Stimulated activated CD8-positive, alpha-beta memory T cell treated with anti-CD3 and anti-CD28 coated beads, Interleukin-2, amount 100 ng/mL, for 1 hour (primary cell): ENCODE measurements at regions not wholly inside any gene's neighbourhood (a gene's known extent, or its start where the extent isn't known, plus 50 kb on each side); places are given as distances from the start of the nearest gene placed in this dataset.
A peak's percentile ranks its signal among the peaks of the same experiment; 100 is the strongest.
"Not testable (repeated sequence)": the region's sequence is repeated elsewhere in the genome, so short reads cannot be mapped to it uniquely, and the experiment has no call there.

ENCODE experiments used
- DNase-seq, 2 donors: peaks; one replicate each; pipeline ENCODE4 v3.0.0-alpha.2; 2020; ENCODE audit warnings: low read depth in 2 of 2

DNA sequence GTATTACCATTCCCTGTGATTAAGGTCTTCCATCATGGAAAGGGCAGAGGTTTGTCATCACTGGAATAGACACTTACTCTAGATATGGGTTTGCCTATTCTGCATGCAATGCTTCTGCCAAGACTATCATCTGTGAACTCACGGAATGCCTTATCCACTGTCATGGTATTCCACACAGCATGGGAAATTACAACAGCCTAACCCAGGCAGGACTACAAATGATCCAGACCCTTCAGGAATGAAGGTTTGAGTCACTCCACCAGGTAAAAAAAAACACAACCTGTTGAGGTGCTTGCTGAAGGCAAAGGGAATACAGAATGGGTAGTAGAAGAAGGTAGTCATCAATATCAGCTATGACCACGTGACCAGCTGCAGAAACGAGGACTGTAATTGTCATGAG, 89.0 kb upstream of the RANBP6 start:
- not testable (repeated sequence) for DNase-seq

DNA sequence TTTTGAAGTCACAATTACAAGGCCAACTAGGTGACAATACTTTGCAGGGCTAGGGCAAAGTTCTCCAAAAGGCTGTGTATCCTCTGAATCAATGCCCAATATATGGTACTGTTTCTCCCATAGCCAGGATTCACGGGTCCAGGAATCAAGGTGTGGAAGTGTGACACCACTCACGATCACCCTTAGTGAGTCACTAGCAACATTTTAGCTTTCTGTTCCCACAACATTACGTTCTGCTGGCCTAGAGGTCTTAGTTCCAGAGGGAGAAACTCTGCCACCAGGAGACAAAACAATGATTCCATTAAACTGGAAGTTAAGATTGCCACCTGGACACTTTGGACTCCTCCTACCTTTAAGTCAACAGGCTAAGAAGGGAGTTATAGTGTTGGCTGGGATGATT, 88.5 kb upstream of the RANBP6 start:
- not testable (repeated sequence) for DNase-seq

- not testable (repeated sequence) for DNase-seq
Measured at GRCh38 chr9:6102336-6102987, 87.0 kb upstream of the RANBP6 start.

DNA sequence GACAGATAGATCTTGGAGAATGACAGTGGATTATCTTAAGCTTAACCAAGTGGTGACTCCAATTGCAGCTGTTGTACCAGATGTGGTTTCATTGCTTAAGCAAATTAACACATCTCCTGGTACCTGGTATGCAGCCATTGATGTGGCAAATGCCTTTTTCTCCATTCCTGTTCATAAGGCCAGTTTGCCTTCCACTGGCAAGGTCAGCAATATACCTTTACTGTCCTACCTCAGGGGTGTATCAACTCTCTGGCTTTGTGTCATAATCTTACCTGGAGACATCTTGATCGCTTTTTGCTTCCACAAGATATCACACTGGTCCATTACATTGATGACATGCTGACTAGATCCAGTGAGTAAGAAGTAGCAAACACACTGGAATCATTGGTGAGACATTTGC, 86.3 kb upstream of the RANBP6 start:
- not testable (repeated sequence) for DNase-seq

DNA sequence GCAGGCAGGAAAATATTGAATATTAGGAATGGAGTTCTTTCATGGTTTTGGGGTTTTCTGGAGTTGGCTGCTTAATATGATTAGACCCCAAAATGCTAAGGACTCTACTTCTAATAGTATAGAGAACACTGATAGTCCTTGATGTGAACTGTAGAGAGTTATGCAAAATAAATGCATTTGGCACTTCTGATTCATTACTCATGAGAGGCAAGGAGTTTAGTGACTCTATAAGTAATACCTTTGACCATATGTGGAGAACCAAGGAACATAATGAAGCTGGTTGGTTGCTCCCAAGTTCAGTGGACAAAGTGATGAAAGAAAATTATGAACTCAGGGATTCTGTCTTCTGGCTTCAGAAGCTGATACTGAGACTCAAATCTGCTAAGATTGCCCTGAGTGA, 83.9 kb upstream of the RANBP6 start:
- DNase-seq = not testable (repeated sequence)

DNA sequence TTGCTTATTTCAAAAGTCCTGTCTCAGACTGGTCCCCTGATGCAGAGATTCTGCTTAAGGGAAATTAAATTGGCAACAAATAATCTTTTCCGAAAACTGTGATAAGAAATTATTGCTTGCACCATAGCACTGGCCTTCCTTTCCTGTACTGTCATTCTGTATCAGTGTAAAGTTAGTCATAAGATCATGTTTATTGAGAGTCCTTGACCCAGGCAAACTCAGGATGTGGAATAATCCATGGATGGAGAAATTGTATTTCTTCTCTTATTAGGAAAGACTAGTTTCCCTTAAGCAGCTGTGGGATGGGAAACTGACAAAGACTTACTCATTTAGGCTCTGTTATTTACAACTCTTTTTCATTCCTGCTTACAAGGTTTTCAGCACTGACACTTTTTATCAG, 83.0 kb upstream of the RANBP6 start:
- no peak for DNase-seq

- DNase-seq = no peak
Measured at GRCh38 chr9:6096821-6097220, 81.4 kb upstream of the RANBP6 start.

DNA sequence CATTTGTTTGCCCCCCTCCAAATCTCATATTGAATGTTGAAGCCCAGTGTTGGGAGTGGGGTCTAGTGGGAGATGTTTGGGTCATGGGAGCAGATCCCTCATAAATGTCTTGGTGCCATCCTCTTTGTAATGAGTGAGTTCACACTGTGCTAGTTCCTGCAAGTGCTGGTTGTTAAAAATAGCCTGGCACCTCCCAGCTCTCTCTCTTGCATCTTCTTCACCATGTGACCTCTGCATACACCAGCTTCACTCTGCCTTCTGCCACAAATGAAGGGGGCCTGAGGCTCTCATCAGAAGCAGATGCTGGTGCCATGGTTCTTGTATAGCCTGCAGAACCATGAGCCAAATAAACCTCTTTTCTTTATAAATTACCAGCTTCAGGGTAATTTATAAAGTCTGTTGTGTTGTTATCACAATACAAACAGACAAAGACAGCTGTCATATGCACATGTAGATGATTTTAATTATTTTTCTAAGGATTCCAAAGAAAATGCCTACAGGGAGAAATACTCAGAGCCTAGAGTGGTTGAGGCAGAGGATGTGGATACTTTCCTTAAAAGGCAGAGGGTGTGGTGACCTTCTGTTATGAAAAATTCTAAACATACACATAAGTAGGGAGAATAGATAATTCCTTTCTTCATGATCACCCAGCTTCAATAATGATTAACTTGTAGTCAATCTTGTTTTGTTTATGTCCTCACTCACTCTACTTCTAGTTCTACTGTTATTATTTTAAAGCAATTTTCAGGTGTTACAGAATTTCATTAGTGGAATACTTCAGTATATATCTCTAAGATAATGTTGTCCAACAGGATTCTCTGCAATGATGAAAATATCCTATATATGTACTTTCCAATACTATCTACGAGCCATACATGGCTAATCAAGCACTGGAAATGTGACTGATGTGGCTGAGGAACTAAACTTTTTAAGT, 75.1 kb upstream of the RANBP6 start:
- DNase-seq = no peak

DNA sequence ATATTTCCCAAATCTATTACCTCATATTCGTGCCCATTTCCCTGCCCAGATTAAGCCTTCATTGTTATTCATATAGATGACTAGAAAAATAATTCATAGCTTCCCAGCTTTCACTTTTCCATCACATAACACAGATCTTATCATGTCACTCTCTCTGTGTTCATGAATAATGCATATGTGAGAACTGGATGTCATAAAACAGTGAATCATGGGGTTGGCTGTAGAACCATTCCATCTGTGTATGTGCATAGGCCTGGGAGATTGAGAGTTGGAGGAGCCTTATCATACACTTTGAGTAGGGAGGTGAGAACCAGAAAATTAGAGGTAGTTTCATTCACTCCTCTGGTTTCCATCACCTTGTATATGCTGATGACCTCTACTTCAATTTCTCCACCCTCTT, 73.9 kb upstream of the RANBP6 start:
- DNase-seq = no peak

DNA sequence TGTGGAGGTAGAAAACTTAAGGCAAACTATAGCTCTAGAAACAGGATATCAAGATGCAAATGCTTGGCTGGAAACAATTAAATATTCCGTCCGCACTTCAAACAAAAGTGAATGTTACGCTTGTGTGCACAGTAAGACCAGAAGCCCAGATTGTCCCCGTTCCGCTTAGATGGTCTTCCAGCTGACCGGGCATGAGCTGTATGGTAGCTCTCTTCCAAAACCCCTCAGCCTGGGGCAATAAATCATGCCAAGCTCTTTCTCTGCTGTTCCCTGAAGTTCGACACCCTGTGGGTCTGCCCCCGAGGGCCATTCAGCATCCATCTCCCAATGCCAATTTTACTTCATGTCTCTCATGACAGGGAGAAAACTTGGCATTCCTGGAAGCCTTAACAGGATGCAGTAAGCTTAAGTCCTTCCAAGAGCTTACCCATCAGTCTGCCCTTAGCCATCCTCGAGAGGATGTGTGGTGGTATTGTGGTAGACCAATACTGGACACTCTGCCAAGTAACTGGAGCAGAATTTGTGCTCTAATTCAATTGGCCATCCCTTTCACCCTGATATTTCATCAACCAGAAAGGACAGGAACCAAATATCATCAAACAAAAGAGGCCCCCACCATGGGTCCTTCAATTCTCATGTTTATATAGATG, 70.7 kb upstream of the RANBP6 start:
- no peak for DNase-seq

- peak; percentile 29 to 38 for DNase-seq
Measured at GRCh38 chr9:6080154-6080716, 64.8 kb upstream of the RANBP6 start.

GRCh38 chr9:6079386-6079785, 64.0 kb upstream of the RANBP6 start:
- no peak for DNase-seq

GRCh38 chr9:6078382-6079105, 63.1 kb upstream of the RANBP6 start:
- no peak for DNase-seq

- no peak for DNase-seq
Measured at GRCh38 chr9:6076851-6077250, 61.4 kb upstream of the RANBP6 start.

GRCh38 chr9:6073731-6074130, 58.3 kb upstream of the RANBP6 start:
- no peak for DNase-seq

- DNase-seq = no peak
Measured at GRCh38 chr9:6072865-6073264, 57.4 kb upstream of the RANBP6 start.

DNA sequence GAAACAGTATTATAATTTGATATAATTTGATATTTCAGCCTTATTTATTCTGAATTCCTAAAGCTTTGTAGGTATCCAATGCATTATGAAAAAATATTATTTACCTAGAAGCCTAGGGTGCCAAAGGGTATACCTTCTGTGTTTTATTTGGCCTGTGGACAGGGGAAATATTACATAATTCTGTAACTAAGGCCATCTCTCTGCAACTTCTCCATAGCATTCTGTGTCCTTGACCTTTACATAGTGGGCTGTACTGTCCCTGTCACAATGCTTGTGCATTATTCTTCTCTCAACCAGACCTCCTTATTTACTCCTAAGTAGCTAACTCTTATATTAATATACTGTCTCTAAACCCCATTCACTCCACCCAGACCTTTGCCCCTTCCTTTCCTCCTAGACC, 57.0 kb upstream of the RANBP6 start:
- no peak for DNase-seq

DNA sequence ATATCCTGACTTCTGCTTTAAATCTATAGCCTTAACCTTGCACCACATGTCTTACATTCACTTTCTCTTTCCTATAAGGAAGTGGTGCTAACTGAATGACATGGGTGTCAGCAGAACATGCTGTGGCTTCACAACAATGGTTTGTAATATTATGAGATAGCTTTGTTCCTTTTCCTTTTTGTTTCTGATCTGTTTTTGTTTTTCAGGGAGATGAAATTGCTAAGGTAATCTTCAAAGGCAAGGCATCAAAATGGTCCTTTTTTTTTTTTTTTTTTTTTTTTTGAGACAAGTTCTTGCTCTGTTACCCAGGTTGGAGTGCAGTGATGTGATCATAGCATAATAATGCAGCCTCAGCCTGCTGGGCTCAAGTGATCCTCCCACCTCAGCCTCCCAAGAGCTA, 53.6 kb upstream of the RANBP6 start:
- DNase-seq = no peak

GRCh38 chr9:6067426-6067825, 52.0 kb upstream of the RANBP6 start:
- no peak for DNase-seq
